Tibial nerve (tissue), 4 donors: ENCODE measurements at regions not wholly inside any gene's neighbourhood (a gene's known extent, or its start where the extent isn't known, plus 50 kb on each side); places are given as distances from the start of the nearest gene placed in this dataset.
"Not testable (repeated sequence)": the region's sequence is repeated elsewhere in the genome, so short reads cannot be mapped to it uniquely, and the experiment has no call there.

Experiments used
- DNase-seq, 2 donors: peaks; one replicate each; pipeline ENCODE4 v3.0.0-alpha.2; 2019; ENCODE audit warnings: low spot score in 2 of 2
- H3K27ac ChIP-seq, 4 donors: fragments of 200-600 bp; sonication (generic) in 3 of 4; one replicate each; pipeline ENCODE4 v1.5.1; 2017 to 2019; ENCODE audit warnings: mild to moderate bottlenecking in 1 of 4
- H3K27me3 ChIP-seq, 2 donors: fragments of 200-600 bp; sonication (generic) in 1 of 2; one replicate each; pipeline versions ENCODE4 v1.5.1 to v1.6.0; 2017 to 2019
- H3K36me3 ChIP-seq, 3 donors: fragments of 200-600 bp; sonication (generic); one replicate each; pipeline ENCODE4 v1.5.1; 2018 to 2019
- H3K4me1 ChIP-seq, 4 donors: fragments of 200-600 bp; sonication (generic) in 3 of 4; one replicate each; pipeline ENCODE4 v1.5.1; 2017 to 2019
- H3K4me3 ChIP-seq, 4 donors: fragments of 200-600 bp; sonication (generic) in 3 of 4; one replicate each; pipeline ENCODE4 v1.5.1; 2017 to 2019; ENCODE audit warnings: mild to moderate bottlenecking in 1 of 4, moderate library complexity in 1 of 4
- H3K9me3 ChIP-seq, 4 donors: fragments of 200-600 bp; sonication (generic) in 3 of 4; one replicate each; pipeline ENCODE4 v1.5.1; 2017 to 2019
- EP300 ChIP-seq, 2 donors: sonication (generic); formaldehyde crosslinking; IDR thresholded peaks; one replicate each; pipeline ENCODE4 v1.6.1; 2017; ENCODE audit warnings: antibody characterized with exemption in 2 of 2, mild to moderate bottlenecking in 1 of 2
- POLR2A ChIP-seq, 2 donors: fragments of 450-650 bp; IDR thresholded peaks; one replicate each; pipeline ENCODE4 v1.6.1; 2017; ENCODE audit warnings: antibody characterized with exemption in 2 of 2, mild to moderate bottlenecking in 2 of 2, moderate library complexity in 2 of 2
- WGBS, 2 donors: methylation state at CpG; one replicate each; pipeline ENCODE4 v1.1.5; 2018; 5-methylcytosine and 5-hydroxymethylcytosine counted together
- TF ChIP-seq, protein P1 (sequence below), 5 experiments: fragments of 200-600 bp in 3 of 5; fragments of 450-650 bp in 2 of 5; sonication (generic) in 3 of 5; IDR thresholded peaks; one replicate each; pipeline ENCODE4 v1.5.1; 2016 to 2019; ENCODE audit warnings: antibody characterized with exemption in 5 of 5, mild to moderate bottlenecking in 3 of 5, moderate library complexity in 2 of 5

DNA sequence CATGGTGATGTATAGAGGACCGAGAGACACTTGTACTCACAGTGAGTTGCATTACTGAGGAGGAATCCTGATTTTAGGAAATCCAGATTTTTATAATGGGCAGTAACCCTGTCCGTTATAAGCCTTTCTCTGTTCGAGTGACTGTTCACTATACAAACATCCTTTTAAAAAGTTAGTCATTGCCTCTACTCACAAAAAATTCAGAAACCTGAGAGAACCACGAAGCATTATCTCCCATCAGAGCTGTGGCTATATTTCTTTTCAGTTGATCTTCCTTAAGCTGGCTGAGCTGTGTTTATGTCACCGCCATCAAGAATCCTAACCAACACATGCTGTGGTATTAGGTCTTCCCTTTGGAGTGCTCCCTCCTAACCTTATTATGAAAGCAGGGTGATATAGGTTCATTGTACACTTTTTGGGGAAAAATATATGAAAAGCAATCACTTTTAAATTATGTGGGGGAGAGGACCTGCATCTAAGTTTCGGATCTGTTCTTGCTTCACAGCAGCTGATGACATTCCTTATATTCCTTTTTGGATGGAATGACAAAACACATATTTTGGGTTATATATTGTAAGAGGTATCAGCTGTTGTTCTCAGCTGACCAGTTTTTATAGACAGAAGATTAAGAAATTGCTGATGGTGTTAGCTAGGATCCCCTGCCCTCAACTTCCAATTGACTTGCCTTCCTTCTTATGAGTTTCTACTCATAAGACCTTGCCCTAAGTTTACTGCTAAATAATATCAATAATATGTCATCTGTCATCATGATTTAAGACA, 465.9 kb upstream of the RASGRP1 start:
- H3K27ac ChIP-seq = no peak overlapping the region
- H3K9me3 ChIP-seq = no peaks in the 10 kb centered on the region
- no peak for DNase-seq
- peaks cover 0 to 4% (median 0%) of the 10 kb centered on the region in 4 donors for H3K4me1 ChIP-seq
- H3K27me3 ChIP-seq = no peaks in the 10 kb centered on the region
- TF ChIP-seq, protein P1, sequence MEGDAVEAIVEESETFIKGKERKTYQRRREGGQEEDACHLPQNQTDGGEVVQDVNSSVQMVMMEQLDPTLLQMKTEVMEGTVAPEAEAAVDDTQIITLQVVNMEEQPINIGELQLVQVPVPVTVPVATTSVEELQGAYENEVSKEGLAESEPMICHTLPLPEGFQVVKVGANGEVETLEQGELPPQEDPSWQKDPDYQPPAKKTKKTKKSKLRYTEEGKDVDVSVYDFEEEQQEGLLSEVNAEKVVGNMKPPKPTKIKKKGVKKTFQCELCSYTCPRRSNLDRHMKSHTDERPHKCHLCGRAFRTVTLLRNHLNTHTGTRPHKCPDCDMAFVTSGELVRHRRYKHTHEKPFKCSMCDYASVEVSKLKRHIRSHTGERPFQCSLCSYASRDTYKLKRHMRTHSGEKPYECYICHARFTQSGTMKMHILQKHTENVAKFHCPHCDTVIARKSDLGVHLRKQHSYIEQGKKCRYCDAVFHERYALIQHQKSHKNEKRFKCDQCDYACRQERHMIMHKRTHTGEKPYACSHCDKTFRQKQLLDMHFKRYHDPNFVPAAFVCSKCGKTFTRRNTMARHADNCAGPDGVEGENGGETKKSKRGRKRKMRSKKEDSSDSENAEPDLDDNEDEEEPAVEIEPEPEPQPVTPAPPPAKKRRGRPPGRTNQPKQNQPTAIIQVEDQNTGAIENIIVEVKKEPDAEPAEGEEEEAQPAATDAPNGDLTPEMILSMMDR (IDR thresholded peaks at IDR 0.05) = no peak
- no peak for TF ChIP-seq EP300 (IDR thresholded peaks at IDR 0.05)
- no peak for TF ChIP-seq POLR2A (IDR thresholded peaks at IDR 0.05)
- no peaks in the 10 kb centered on the region for H3K36me3 ChIP-seq
- no peak overlapping the region for H3K4me3 ChIP-seq
- WGBS, 2 donors = 91 to 97% methylated on average over 6 of the region's 6 CpGs

DNA sequence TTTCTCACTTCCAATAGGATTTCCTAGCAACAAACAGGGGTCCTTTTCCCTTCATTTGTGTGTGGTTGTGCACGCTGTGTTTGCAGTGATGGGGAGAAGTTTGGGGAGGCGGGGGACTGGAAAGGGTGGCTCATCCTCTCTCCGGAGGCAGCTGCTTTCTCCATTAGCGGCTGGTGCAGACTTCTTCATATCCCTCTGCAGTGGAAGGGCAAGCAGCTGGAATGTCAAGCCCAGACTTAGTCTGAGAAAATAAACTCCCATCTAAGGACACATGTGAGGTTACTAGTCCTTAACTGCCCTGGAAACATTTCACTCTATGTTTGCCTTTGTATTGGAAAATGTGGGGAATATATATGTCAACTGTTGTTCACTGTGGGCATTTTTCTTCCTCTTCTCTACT, 467.0 kb upstream of the RASGRP1 start:
- Histone ChIP-seq H3K36me3 (no peaks in the 10 kb centered on the region), H3K9me3 (no peaks in the 10 kb centered on the region), H3K4me1 (peaks cover 0 to 4% (median 0%) of the 10 kb centered on the region in 4 donors), H3K4me3 (no peak overlapping the region), H3K27ac (no peak overlapping the region), H3K27me3 (no peaks in the 10 kb centered on the region)
- DNase-seq = no peak
- 55 to 70% methylated on average over 4 of the region's 4 CpGs for WGBS, 2 donors
- TF ChIP-seq POLR2A (IDR thresholded peaks at IDR 0.05) (no peak), EP300 (IDR thresholded peaks at IDR 0.05) (no peak)
- TF ChIP-seq, protein P1 (IDR thresholded peaks at IDR 0.05) = no peak

DNA sequence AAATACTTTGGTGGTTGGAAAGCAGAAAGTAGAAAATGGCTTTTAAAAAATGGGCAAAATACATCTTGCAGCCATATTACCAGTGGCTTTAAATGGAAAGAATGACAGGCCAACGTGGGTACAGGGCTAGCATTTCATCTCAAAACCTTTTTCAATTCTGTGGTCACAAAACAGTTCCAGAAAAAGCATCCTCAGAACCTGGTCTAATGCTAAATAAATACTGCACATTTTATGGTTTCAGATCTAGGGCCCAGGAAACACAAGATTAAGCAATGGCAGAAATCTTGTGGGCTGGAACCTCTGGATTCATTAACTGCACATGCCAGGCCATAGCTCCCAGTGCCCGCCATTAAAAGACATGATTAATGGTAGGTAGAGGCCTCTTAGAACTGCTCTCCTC, 470.2 kb upstream of the RASGRP1 start:
- WGBS, 2 donors = 77 to 78% methylated on average over 2 of the region's 2 CpGs
- Histone ChIP-seq H3K4me1 (peaks cover 0 to 4% (median 0%) of the 10 kb centered on the region in 4 donors), H3K27me3 (no peaks in the 10 kb centered on the region), H3K4me3 (no peak overlapping the region), H3K27ac (no peak overlapping the region), H3K36me3 (no peaks in the 10 kb centered on the region), H3K9me3 (no peaks in the 10 kb centered on the region)
- DNase-seq = no peak
- TF ChIP-seq POLR2A (IDR thresholded peaks at IDR 0.05) = no peak
- TF ChIP-seq EP300 (IDR thresholded peaks at IDR 0.05) = no peak
- TF ChIP-seq, protein P1 (IDR thresholded peaks at IDR 0.05) = no peak

DNA sequence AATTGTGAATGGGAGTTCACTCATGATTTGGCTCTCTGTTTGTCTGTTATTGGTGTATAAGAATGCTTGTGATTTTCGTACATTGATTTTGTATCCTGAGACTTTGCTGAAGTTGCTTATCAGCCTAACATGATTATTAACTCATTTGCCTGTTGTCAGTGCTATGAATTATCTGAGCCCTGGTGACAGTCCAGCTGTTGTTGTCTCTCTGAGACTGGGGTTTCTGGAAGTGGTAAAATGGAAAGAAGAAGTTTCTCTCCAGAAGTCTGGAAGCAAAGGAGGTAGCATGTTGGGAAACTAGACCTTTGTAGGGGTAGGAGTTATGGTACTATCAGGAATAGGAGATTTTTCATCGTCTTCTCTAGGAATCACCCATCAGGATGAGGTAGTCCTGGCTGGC, 473.0 kb upstream of the RASGRP1 start:
- WGBS, 2 donors = 94 to 100% methylated on average over 2 of the region's 2 CpGs

DNA sequence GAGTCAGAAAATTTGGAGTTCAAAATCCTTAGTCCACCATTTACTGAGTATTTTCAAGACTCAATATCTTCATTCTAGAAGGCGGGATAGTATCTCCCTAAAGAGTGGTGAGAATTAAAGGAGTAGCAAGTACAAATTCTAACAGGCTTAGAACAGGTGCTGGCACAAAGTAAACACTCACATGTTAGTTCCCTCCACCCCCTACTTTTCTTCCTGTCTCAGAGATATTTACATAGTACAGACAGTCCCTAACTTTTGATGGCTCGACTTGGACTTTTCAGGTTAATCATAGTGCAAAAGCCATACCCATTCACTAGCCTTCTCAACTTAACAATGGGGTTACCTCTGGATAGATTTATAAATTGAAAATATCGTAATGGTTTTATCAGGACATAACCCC, 476.2 kb upstream of the RASGRP1 start:
- no peak overlapping the region for H3K27ac ChIP-seq
- no peaks in the 10 kb centered on the region for H3K27me3 ChIP-seq
- H3K4me1 ChIP-seq = no peaks in the 10 kb centered on the region
- no peaks in the 10 kb centered on the region for H3K9me3 ChIP-seq
- WGBS, 2 donors = 93% methylated on average over 3 of the region's 3 CpGs
- H3K4me3 ChIP-seq = no peak overlapping the region
- no peak for TF ChIP-seq POLR2A (IDR thresholded peaks at IDR 0.05)
- TF ChIP-seq, protein P1 (IDR thresholded peaks at IDR 0.05) = no peak
- no peak for TF ChIP-seq EP300 (IDR thresholded peaks at IDR 0.05)
- no peaks in the 10 kb centered on the region for H3K36me3 ChIP-seq
- DNase-seq = no peak

More for the DNA sequence above, 473.0 kb upstream of the RASGRP1 start:
- not testable (repeated sequence) for H3K27me3 ChIP-seq, H3K4me3 ChIP-seq, H3K9me3 ChIP-seq, H3K27ac ChIP-seq, DNase-seq, H3K36me3 ChIP-seq, H3K4me1 ChIP-seq
